Astrocyte (in vitro differentiated cells and primary cell): ENCODE measurements at regions not wholly inside any gene's neighbourhood (a gene's known extent, or its start where the extent isn't known, plus 50 kb on each side); places are given as distances from the start of the nearest gene placed in this dataset.

Source experiments
- DNase-seq: peaks from one replicate; pipeline ENCODE4 v3.0.0-alpha.2; 2010; ENCODE audit warnings: low read depth
- FAIRE-seq: peaks from 2 replicates; lab custom pipeline; 2011; peaks lifted over from hg19 to GRCh38; lab: Jason Lieb, UNC
- H2AFZ ChIP-seq: 2 replicates; pipeline ENCODE4 v1.6.0; 2012; ENCODE audit warnings: low read depth, low read length, inconsistent platforms
- H3K27ac ChIP-seq: 2 replicates; pipeline ENCODE4 v1.5.1; 2011; ENCODE audit warnings: low read depth, low read length, inconsistent platforms
- H3K27me3 ChIP-seq: 2 replicates; pipeline ENCODE4 v1.6.0; 2011; ENCODE audit warnings: low read length, inconsistent platforms; ENCODE audit not compliant: insufficient read depth
- H3K36me3 ChIP-seq: 2 replicates; pipeline ENCODE4 v1.5.1; 2011; ENCODE audit warnings: low read length, inconsistent platforms; ENCODE audit not compliant: insufficient read depth
- H3K4me1 ChIP-seq: 2 replicates; pipeline ENCODE4 v1.5.1; 2011; ENCODE audit warnings: low read length, inconsistent platforms; ENCODE audit not compliant: insufficient read depth
- H3K4me2 ChIP-seq: 2 replicates; pipeline ENCODE4 v1.6.0; 2012; ENCODE audit warnings: low read length, inconsistent platforms
- H3K4me3 ChIP-seq: 2 replicates; pipeline ENCODE4 v1.5.1; 2011; ENCODE audit warnings: low read depth, mild to moderate bottlenecking, low read length, inconsistent platforms; ENCODE audit not compliant: insufficient read depth
- H3K79me2 ChIP-seq: 2 replicates; pipeline ENCODE4 v1.6.0; 2012; ENCODE audit warnings: mild to moderate bottlenecking, low read length, inconsistent platforms; ENCODE audit not compliant: insufficient read depth
- H3K9ac ChIP-seq: 2 replicates; pipeline ENCODE4 v1.6.0; 2012; ENCODE audit warnings: mild to moderate bottlenecking, low read length, inconsistent platforms
- H3K9me3 ChIP-seq: 2 replicates; pipeline ENCODE4 v1.5.1; 2012; ENCODE audit warnings: low read depth, mild to moderate bottlenecking, low read length, inconsistent platforms; ENCODE audit not compliant: insufficient read depth
- H4K20me1 ChIP-seq: 2 replicates; pipeline ENCODE4 v1.6.0; 2012; ENCODE audit warnings: low read length, inconsistent platforms; ENCODE audit not compliant: insufficient read depth
- H3K27ac Mint-ChIP-seq: one replicate; pipeline ENCODE4 v1.8.0; 2021; ENCODE audit warnings: mild to moderate bottlenecking, mixed read lengths; ENCODE audit not compliant: unreplicated experiment
- H3K27me3 Mint-ChIP-seq: one replicate; pipeline ENCODE4 v1.8.0; 2021; ENCODE audit warnings: low read depth, mixed read lengths; ENCODE audit not compliant: unreplicated experiment
- H3K36me3 Mint-ChIP-seq: one replicate; pipeline ENCODE4 v1.8.0; 2021; ENCODE audit warnings: low read depth, mixed read lengths; ENCODE audit not compliant: unreplicated experiment
- H3K4me1 Mint-ChIP-seq: one replicate; pipeline ENCODE4 v1.8.0; 2021; ENCODE audit warnings: low read depth, mixed read lengths; ENCODE audit not compliant: unreplicated experiment
- H3K4me3 Mint-ChIP-seq: one replicate; pipeline ENCODE4 v1.8.0; 2021; ENCODE audit warnings: mild to moderate bottlenecking, moderate library complexity, mixed read lengths; ENCODE audit not compliant: unreplicated experiment
- H3K9me3 Mint-ChIP-seq: one replicate; pipeline ENCODE4 v1.8.0; 2021; ENCODE audit warnings: mild to moderate bottlenecking, mixed read lengths; ENCODE audit not compliant: unreplicated experiment
- CTCF ChIP-seq: IDR thresholded peaks from 2 replicates; pipeline ENCODE4 v1.5.1; 2011; ENCODE audit warnings: low read depth, mild to moderate bottlenecking, inconsistent platforms, low read length, moderate library complexity; ENCODE audit not compliant: insufficient read depth
- EZH2 ChIP-seq: IDR thresholded peaks from 2 replicates; pipeline ENCODE4 v1.6.1; 2012; ENCODE audit warnings: mild to moderate bottlenecking, low read length, inconsistent platforms; ENCODE audit not compliant: insufficient read depth

- Mint-ChIP-seq H3K27me3 (peaks cover 1% of the 10 kb centered on the region), H3K27ac (peak overlapping the region; percentile 47), H3K4me3 (no peak overlapping the region), H3K9me3 (peaks cover 5% of the 10 kb centered on the region), H3K36me3 (peaks cover 1% of the 10 kb centered on the region), H3K4me1 (peaks cover 3% of the 10 kb centered on the region)
- no peak for FAIRE-seq
- Histone ChIP-seq H3K4me2 (peak overlapping the region; percentile 2), H3K4me1 (no peaks in the 10 kb centered on the region), H2AFZ (no peak overlapping the region), H3K27ac (no peak overlapping the region), H3K79me2 (no peaks in the 10 kb centered on the region), H3K36me3 (no peaks in the 10 kb centered on the region), H3K27me3 (no peaks in the 10 kb centered on the region), H3K9me3 (no peaks in the 10 kb centered on the region), H3K4me3 (no peak overlapping the region), H3K9ac (no peak overlapping the region), H4K20me1 (no peaks in the 10 kb centered on the region)
- peak; percentile 70 for DNase-seq
- TF ChIP-seq EZH2 (no peak), CTCF (no peak)
These were observed 135.1 kb upstream of the FRY start for GRCh38 chr13:31896427-31896826.

GRCh38 chr13:31898378-31899071 is 133.0 kb upstream of the FRY start:
- Histone ChIP-seq H3K27me3 (no peaks in the 10 kb centered on the region), H3K27ac (no peak overlapping the region), H3K9me3 (no peaks in the 10 kb centered on the region), H3K79me2 (no peaks in the 10 kb centered on the region), H3K9ac (no peak overlapping the region), H2AFZ (no peak overlapping the region), H3K4me3 (no peak overlapping the region), H4K20me1 (no peaks in the 10 kb centered on the region), H3K36me3 (no peaks in the 10 kb centered on the region), H3K4me1 (no peaks in the 10 kb centered on the region), H3K4me2 (no peak overlapping the region)
- no peak for TF ChIP-seq EZH2
- no peak for TF ChIP-seq CTCF
- H3K36me3 Mint-ChIP-seq, result peaks cover 1% of the 10 kb centered on the region
- H3K4me3 Mint-ChIP-seq, result no peak overlapping the region
- peaks cover 1% of the 10 kb centered on the region for H3K27me3 Mint-ChIP-seq
- peaks cover 5% of the 10 kb centered on the region for H3K9me3 Mint-ChIP-seq
- no peak for FAIRE-seq
- no peak overlapping the region for H3K27ac Mint-ChIP-seq
- no peak for DNase-seq
- H3K4me1 Mint-ChIP-seq, result peaks cover 3% of the 10 kb centered on the region

- no peak overlapping the region for H3K27ac Mint-ChIP-seq
These were observed 129.6 kb upstream of the FRY start for GRCh38 chr13:31901985-31902384.

More at GRCh38 chr13:31901985-31902384, 129.6 kb upstream of the FRY start:
- Histone ChIP-seq H3K9me3 (no peaks in the 10 kb centered on the region), H3K79me2 (no peaks in the 10 kb centered on the region), H3K4me2 (no peak overlapping the region), H3K27ac (no peak overlapping the region), H3K4me3 (no peak overlapping the region), H3K9ac (no peak overlapping the region), H4K20me1 (no peaks in the 10 kb centered on the region), H3K4me1 (no peaks in the 10 kb centered on the region), H3K27me3 (no peaks in the 10 kb centered on the region), H2AFZ (no peak overlapping the region), H3K36me3 (no peaks in the 10 kb centered on the region)
- Mint-ChIP-seq H3K36me3 (peaks cover 1% of the 10 kb centered on the region), H3K4me1 (no peaks in the 10 kb centered on the region), H3K27me3 (peaks cover 12% of the 10 kb centered on the region), H3K4me3 (no peak overlapping the region), H3K9me3 (peaks cover 5% of the 10 kb centered on the region)
- DNase-seq (no peak), FAIRE-seq (no peak)
- no peak for TF ChIP-seq EZH2
